Smooth muscle cell (in vitro differentiated cells): ENCODE measurements at regions not wholly inside any gene's neighbourhood (a gene's known extent, or its start where the extent isn't known, plus 50 kb on each side); places are given as distances from the start of the nearest gene placed in this dataset.

Experiments
- DNase-seq: peaks from one replicate; lab custom pipeline; 2025; ENCODE audit not compliant: unreplicated experiment; lab: John Stamatoyannopoulos, UW
- H2AFZ ChIP-seq: fragments of 200-600 bp; sonication (generic); 2 replicates; pipeline ENCODE4 v1.6.0; 2016; ENCODE audit warnings: antibody characterized with exemption, low read depth, mild to moderate bottlenecking
- H3F3A ChIP-seq: fragments of 200-600 bp; sonication (generic); 2 replicates; pipeline ENCODE4 v1.6.0; 2017; ENCODE audit warnings: antibody characterized with exemption, low read depth
- H3K27ac ChIP-seq: fragments of 200-600 bp; sonication (generic); 2 replicates; pipeline ENCODE4 v1.5.1; 2016; ENCODE audit warnings: low read depth, mild to moderate bottlenecking
- H3K27me3 ChIP-seq: fragments of 200-600 bp; sonication (generic); 2 replicates; pipeline ENCODE4 v1.6.1; 2016; ENCODE audit warnings: low read depth, mild to moderate bottlenecking
- H3K36me3 ChIP-seq: fragments of 200-600 bp; sonication (generic); 2 replicates; pipeline ENCODE4 v1.5.1; 2016; ENCODE audit warnings: low read depth
- H3K4me1 ChIP-seq: fragments of 200-600 bp; sonication (generic); 2 replicates; pipeline ENCODE4 v1.5.1; 2016; ENCODE audit warnings: low read depth
- H3K4me2 ChIP-seq: fragments of 200-600 bp; sonication (generic); 2 replicates; pipeline ENCODE4 v1.6.0; 2016; ENCODE audit warnings: mild to moderate bottlenecking
- H3K4me3 ChIP-seq: fragments of 200-600 bp; sonication (generic); 2 replicates; pipeline ENCODE4 v1.5.1; 2016; ENCODE audit warnings: mild to moderate bottlenecking
- H3K79me2 ChIP-seq: fragments of 200-600 bp; sonication (generic); 2 replicates; pipeline ENCODE4 v1.6.0; 2016; ENCODE audit warnings: low read depth, mild to moderate bottlenecking
- H3K9ac ChIP-seq: fragments of 200-600 bp; sonication (generic); 2 replicates; pipeline ENCODE4 v1.6.0; 2016; ENCODE audit warnings: low read depth
- H3K9me3 ChIP-seq: fragments of 200-600 bp; sonication (generic); replicated peaks from 2 replicates; pipeline ENCODE4 v1.5.1; 2016; ENCODE audit warnings: low read depth
- H4K20me1 ChIP-seq: fragments of 200-600 bp; sonication (generic); 2 replicates; pipeline ENCODE4 v1.6.0; 2016; ENCODE audit warnings: low read depth
- CTCF ChIP-seq: fragments of 200-600 bp; sonication (generic); IDR thresholded peaks from 2 replicates; pipeline ENCODE4 v1.5.1; 2017; ENCODE audit warnings: borderline replicate concordance, mild to moderate bottlenecking, antibody characterized with exemption; ENCODE audit not compliant: insufficient read depth, poor library complexity, severe bottlenecking
- WGBS: methylation state at CpG from one replicate; pipeline ENCODE4 v1.1.7; 2016; ENCODE audit warnings: low lambda C conversion rate; 5-methylcytosine and 5-hydroxymethylcytosine counted together

DNA sequence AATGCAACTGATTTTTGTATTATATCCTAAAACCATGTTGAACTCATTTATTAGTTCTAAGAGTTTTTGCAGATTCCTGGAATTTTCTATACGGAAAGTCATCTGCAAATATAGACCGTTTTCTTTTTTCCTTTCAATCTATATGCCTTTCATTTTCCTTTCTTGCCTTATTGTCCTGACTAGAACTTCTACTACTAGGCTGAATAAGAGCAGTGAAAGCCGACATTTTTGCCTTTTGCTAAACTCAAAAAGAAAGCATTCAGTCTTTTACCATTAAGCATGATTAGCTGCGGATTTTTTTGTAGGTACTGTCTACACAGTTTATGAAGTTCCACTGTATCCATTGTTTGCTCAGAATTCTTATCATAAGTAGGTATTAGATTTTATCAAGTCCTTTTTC lies 328.4 kb downstream of the TEX29 start:
- Histone ChIP-seq H3K79me2 (no peaks in the 10 kb centered on the region), H3K27ac (no peak overlapping the region), H3K9me3 (no peaks in the 10 kb centered on the region), H3F3A (no peaks in the 10 kb centered on the region), H3K27me3 (peaks cover 50% of the 10 kb centered on the region), H2AFZ (no peak overlapping the region), H3K4me1 (no peaks in the 10 kb centered on the region), H3K4me3 (no peak overlapping the region), H4K20me1 (no peaks in the 10 kb centered on the region), H3K9ac (no peak overlapping the region), H3K4me2 (no peak overlapping the region), H3K36me3 (no peaks in the 10 kb centered on the region)
- TF ChIP-seq CTCF: no peak
- WGBS: 92% methylated on average over 4 of the region's 4 CpGs
- DNase-seq: no peak

DNA sequence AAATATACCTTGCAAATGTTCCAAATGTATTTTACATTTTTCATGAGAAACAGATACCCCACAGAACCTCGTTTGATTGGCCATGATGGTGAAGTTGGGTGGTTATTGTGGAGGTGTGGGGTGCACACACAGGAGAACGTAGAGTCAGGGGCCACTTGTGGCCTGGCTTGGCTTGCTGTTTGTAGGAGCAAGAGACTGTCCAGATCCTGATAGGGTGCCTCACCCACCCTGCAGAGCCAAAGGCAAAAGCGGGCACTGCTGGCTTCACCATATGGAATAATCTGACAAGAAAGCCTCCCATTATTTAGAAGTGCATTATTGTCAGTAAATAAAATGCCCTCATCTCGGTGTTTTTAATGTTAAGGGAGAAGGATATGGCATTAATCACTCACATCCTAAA lies 330.2 kb downstream of the TEX29 start:
- no peaks in the 10 kb centered on the region for H3F3A ChIP-seq
- 84% methylated on average over 4 of the region's 4 CpGs for WGBS
- no peak overlapping the region for H3K4me2 ChIP-seq
- no peak for TF ChIP-seq CTCF
- H3K27ac ChIP-seq: no peak overlapping the region
- H3K9me3 ChIP-seq: no peaks in the 10 kb centered on the region
- no peak for DNase-seq
- H4K20me1 ChIP-seq: no peaks in the 10 kb centered on the region
- H3K4me3 ChIP-seq: no peak overlapping the region
- H3K36me3 ChIP-seq: no peaks in the 10 kb centered on the region
- no peak overlapping the region for H3K9ac ChIP-seq
- peaks cover 62% of the 10 kb centered on the region for H3K27me3 ChIP-seq
- no peak overlapping the region for H2AFZ ChIP-seq
- H3K4me1 ChIP-seq: no peaks in the 10 kb centered on the region
- H3K79me2 ChIP-seq: no peaks in the 10 kb centered on the region

GRCh38 chr13:111652676-111653075 lies 332.2 kb downstream of the TEX29 start:
- no peak overlapping the region for H3K9ac ChIP-seq
- WGBS: 84% methylated on average over 6 of the region's 6 CpGs
- no peak overlapping the region for H3K4me3 ChIP-seq
- TF ChIP-seq CTCF: no peak
- peaks cover 63% of the 10 kb centered on the region for H3K27me3 ChIP-seq
- peaks cover 5% of the 10 kb centered on the region for H3K4me1 ChIP-seq
- no peaks in the 10 kb centered on the region for H3K79me2 ChIP-seq
- no peaks in the 10 kb centered on the region for H3F3A ChIP-seq
- H3K36me3 ChIP-seq: no peaks in the 10 kb centered on the region
- H3K4me2 ChIP-seq: no peak overlapping the region
- H3K27ac ChIP-seq: no peak overlapping the region
- no peaks in the 10 kb centered on the region for H4K20me1 ChIP-seq
- H3K9me3 ChIP-seq: no peaks in the 10 kb centered on the region
- DNase-seq: no peak
- H2AFZ ChIP-seq: no peak overlapping the region

- H3K27ac ChIP-seq: no peak overlapping the region
- peaks cover 24% of the 10 kb centered on the region for H3K4me1 ChIP-seq
- no peaks in the 10 kb centered on the region for H4K20me1 ChIP-seq
- 92% methylated on average over 8 of the region's 8 CpGs for WGBS
- DNase-seq: no peak
- no peaks in the 10 kb centered on the region for H3K79me2 ChIP-seq
- no peaks in the 10 kb centered on the region for H3F3A ChIP-seq
- H3K9me3 ChIP-seq: no peaks in the 10 kb centered on the region
- peaks cover 61% of the 10 kb centered on the region for H3K27me3 ChIP-seq
- H2AFZ ChIP-seq: no peak overlapping the region
- H3K36me3 ChIP-seq: no peaks in the 10 kb centered on the region
- no peak overlapping the region for H3K4me3 ChIP-seq
- no peak for TF ChIP-seq CTCF
- H3K4me2 ChIP-seq: no peak overlapping the region
- no peak overlapping the region for H3K9ac ChIP-seq
Observed at GRCh38 chr13:111654531-111654930, 334.1 kb downstream of the TEX29 start.
